ENCODE measurements at regions not wholly inside any gene's neighbourhood (a gene's known extent, or its start where the extent isn't known, plus 50 kb on each side); places are given as distances from the start of the nearest gene placed in this dataset.

DNA sequence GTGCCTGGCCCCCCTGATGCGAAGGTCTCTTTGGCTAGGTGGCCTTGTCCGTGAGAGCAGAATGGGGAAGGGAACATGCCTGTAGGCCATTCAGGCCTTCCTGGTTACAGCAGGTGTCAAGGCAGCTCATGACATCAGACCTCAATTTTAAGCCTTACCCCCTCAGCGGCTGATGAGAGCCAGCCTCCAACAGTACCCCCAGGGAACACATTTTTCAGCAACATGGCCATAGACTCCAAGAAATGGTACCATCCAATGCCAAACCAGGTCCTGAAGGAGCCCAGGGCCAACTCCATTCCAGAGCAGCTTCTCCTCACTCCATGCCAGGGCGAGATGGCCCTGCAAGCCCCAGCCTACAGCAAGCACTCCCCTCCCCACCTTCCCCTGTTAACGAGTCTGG is 199.2 kb downstream of the SMAD2 start:
- Histone ChIP-seq H3K9me3 (ENCODE audit: insufficient read depth, low read length) (no peaks in the 10 kb centered on the region), H3K4me3 (ENCODE audit: low read length) (no peak overlapping the region), H3K4me2 (ENCODE audit: low read length) (no peak overlapping the region), H3K9ac (ENCODE audit: low read length) (no peak overlapping the region), H3K79me2 (ENCODE audit: low read length) (no peaks in the 10 kb centered on the region), H4K20me1 (ENCODE audit: insufficient read depth, low read length) (no peaks in the 10 kb centered on the region), H3K36me3 (replicated peaks; ENCODE audit: low read depth, low read length) (no peaks in the 10 kb centered on the region), H2AFZ (ENCODE audit: low read depth, low read length) (no peak overlapping the region), H3K4me1 (ENCODE audit: low read length) (no peaks in the 10 kb centered on the region), H3K27me3 (ENCODE audit: low read depth, low read length) (peaks cover 22% of the 10 kb centered on the region), H3K27ac (ENCODE audit: low read length) (no peak overlapping the region)
- no peak for TF ChIP-seq EZH2phosphoT487 (IDR thresholded peaks at IDR 0.05; ENCODE audit: low read depth)
- TF ChIP-seq, protein P1, sequence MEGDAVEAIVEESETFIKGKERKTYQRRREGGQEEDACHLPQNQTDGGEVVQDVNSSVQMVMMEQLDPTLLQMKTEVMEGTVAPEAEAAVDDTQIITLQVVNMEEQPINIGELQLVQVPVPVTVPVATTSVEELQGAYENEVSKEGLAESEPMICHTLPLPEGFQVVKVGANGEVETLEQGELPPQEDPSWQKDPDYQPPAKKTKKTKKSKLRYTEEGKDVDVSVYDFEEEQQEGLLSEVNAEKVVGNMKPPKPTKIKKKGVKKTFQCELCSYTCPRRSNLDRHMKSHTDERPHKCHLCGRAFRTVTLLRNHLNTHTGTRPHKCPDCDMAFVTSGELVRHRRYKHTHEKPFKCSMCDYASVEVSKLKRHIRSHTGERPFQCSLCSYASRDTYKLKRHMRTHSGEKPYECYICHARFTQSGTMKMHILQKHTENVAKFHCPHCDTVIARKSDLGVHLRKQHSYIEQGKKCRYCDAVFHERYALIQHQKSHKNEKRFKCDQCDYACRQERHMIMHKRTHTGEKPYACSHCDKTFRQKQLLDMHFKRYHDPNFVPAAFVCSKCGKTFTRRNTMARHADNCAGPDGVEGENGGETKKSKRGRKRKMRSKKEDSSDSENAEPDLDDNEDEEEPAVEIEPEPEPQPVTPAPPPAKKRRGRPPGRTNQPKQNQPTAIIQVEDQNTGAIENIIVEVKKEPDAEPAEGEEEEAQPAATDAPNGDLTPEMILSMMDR (IDR thresholded peaks at IDR 0.05; ENCODE audit: low read depth, low read length): no peak

DNA sequence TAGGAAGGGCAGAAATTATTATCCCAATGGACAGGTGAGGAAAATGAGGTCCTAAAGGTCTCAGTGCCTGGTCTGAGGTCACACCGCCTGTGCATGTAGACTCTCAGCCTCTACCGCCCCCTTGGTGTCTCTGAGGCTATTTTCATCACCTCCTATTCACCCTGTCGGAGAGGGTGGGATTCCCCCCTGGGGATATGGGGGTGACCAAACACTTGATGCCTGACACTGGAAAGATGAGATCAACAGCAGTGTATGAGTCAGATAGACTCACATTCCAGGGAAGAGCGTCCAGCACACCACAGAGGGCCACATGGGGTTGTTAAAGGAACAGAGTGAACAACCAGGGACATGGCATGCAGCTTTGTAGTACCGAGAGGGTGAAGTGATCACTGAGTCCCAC is 199.7 kb downstream of the SMAD2 start:
- H3K79me2 ChIP-seq (ENCODE audit: low read length): no peaks in the 10 kb centered on the region
- H3K27me3 ChIP-seq (ENCODE audit: low read depth, low read length): peaks cover 23% of the 10 kb centered on the region
- H3K36me3 ChIP-seq (replicated peaks; ENCODE audit: low read depth, low read length): no peaks in the 10 kb centered on the region
- H4K20me1 ChIP-seq (ENCODE audit: insufficient read depth, low read length): no peaks in the 10 kb centered on the region
- TF ChIP-seq EZH2phosphoT487 (IDR thresholded peaks at IDR 0.05; ENCODE audit: low read depth): no peak
- TF ChIP-seq, protein P1 (IDR thresholded peaks at IDR 0.05; ENCODE audit: low read depth, low read length): peak; percentile 56
- no peaks in the 10 kb centered on the region for H3K9me3 ChIP-seq (ENCODE audit: insufficient read depth, low read length)
- H3K4me2 ChIP-seq (ENCODE audit: low read length): no peak overlapping the region
- H3K27ac ChIP-seq (ENCODE audit: low read length): no peak overlapping the region
- no peaks in the 10 kb centered on the region for H3K4me1 ChIP-seq (ENCODE audit: low read length)
- H2AFZ ChIP-seq (ENCODE audit: low read depth, low read length): no peak overlapping the region
- H3K4me3 ChIP-seq (ENCODE audit: low read length): no peak overlapping the region
- H3K9ac ChIP-seq (ENCODE audit: low read length): no peak overlapping the region

DNA sequence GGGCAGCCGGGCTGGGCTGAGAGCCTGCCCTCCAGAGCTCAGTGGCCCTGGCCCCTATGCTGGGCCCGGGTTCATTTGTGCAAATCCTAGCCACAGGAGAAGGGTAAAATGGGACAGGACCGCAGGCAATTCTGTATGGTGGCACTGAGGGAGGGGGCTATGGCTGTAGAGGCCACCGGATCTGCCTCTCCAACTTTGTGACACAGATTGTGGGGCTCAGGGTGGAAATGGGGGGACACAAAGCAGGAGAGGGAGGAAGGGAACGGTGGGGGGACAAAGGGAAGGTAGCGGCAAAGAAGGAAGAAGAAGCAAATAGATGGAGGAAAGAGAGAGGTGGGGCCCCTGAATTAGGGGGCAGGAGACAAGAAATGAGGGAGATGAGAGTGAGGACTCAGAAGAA is 201.1 kb downstream of the SMAD2 start:
- Histone ChIP-seq H3K27me3 (ENCODE audit: low read depth, low read length) (peaks cover 9% of the 10 kb centered on the region), H3K9me3 (ENCODE audit: insufficient read depth, low read length) (no peaks in the 10 kb centered on the region)

DNA sequence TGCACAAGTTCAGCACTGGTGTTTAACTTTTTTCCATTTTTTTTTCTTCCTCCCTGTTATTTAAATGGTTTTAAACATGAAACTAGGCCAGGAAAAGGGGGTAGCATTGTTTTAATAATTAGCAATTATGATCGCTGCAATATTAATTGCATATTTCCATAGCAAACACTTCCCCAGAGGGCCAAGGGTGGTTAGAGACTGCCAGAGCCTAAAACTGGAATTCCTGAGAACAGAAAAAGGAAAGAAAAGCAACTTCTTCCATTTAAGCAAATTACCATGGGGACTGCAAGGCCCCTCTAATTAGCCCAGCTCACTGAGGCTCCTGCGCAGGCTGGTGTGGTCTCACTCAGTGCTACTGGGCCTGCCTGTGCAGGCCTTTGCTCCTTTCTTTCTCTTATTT is 201.5 kb downstream of the SMAD2 start:
- no peak overlapping the region for H3K27ac ChIP-seq (ENCODE audit: low read length)
- H3K27me3 ChIP-seq (ENCODE audit: low read depth, low read length): peaks cover 7% of the 10 kb centered on the region; the same call in 1 of the 2 replicates

More for the DNA sequence above, 201.1 kb downstream of the SMAD2 start:
- Histone ChIP-seq H2AFZ (ENCODE audit: low read depth, low read length) (no peak overlapping the region), H3K27ac (ENCODE audit: low read length) (no peak overlapping the region), H3K9ac (ENCODE audit: low read length) (no peak overlapping the region), H3K4me3 (ENCODE audit: low read length) (no peak overlapping the region), H3K79me2 (ENCODE audit: low read length) (no peaks in the 10 kb centered on the region), H4K20me1 (ENCODE audit: insufficient read depth, low read length) (no peaks in the 10 kb centered on the region), H3K4me2 (ENCODE audit: low read length) (no peak overlapping the region), H3K36me3 (replicated peaks; ENCODE audit: low read depth, low read length) (no peaks in the 10 kb centered on the region), H3K4me1 (ENCODE audit: low read length) (no peaks in the 10 kb centered on the region)
- TF ChIP-seq, protein P1 (IDR thresholded peaks at IDR 0.05; ENCODE audit: low read depth, low read length): no peak
- no peak for TF ChIP-seq EZH2phosphoT487 (IDR thresholded peaks at IDR 0.05; ENCODE audit: low read depth)

More for the DNA sequence above, 201.5 kb downstream of the SMAD2 start:
- Histone ChIP-seq H3K79me2 (ENCODE audit: low read length) (no peaks in the 10 kb centered on the region), H4K20me1 (ENCODE audit: insufficient read depth, low read length) (no peaks in the 10 kb centered on the region), H3K4me1 (ENCODE audit: low read length) (no peaks in the 10 kb centered on the region), H3K9ac (ENCODE audit: low read length) (no peak overlapping the region), H2AFZ (ENCODE audit: low read depth, low read length) (no peak overlapping the region), H3K36me3 (replicated peaks; ENCODE audit: low read depth, low read length) (no peaks in the 10 kb centered on the region), H3K9me3 (ENCODE audit: insufficient read depth, low read length) (no peaks in the 10 kb centered on the region), H3K4me2 (ENCODE audit: low read length) (no peak overlapping the region), H3K4me3 (ENCODE audit: low read length) (no peak overlapping the region)
- TF ChIP-seq, protein P1 (IDR thresholded peaks at IDR 0.05; ENCODE audit: low read depth, low read length): no peak
- TF ChIP-seq EZH2phosphoT487 (IDR thresholded peaks at IDR 0.05; ENCODE audit: low read depth): no peak
